Retina (tissue), 1 donor: ENCODE measurements at regions not wholly inside any gene's neighbourhood (a gene's known extent, or its start where the extent isn't known, plus 50 kb on each side); places are given as distances from the start of the nearest gene placed in this dataset.

Experiments
- DNase-seq: peaks from one replicate; pipeline ENCODE4 v3.0.0-alpha.2; 2016

- DNase-seq: no peak
These were observed 231.2 kb upstream of the TPRG1 start for GRCh38 chr3:188940573-188940932.

- no peak for DNase-seq
These were observed 230.7 kb upstream of the TPRG1 start for GRCh38 chr3:188941103-188941502.

GRCh38 chr3:188942191-188942590, 229.6 kb upstream of the TPRG1 start:
- no peak for DNase-seq

- DNase-seq: no peak
These were observed 228.2 kb upstream of the TPRG1 start for GRCh38 chr3:188943591-188943990.

DNA sequence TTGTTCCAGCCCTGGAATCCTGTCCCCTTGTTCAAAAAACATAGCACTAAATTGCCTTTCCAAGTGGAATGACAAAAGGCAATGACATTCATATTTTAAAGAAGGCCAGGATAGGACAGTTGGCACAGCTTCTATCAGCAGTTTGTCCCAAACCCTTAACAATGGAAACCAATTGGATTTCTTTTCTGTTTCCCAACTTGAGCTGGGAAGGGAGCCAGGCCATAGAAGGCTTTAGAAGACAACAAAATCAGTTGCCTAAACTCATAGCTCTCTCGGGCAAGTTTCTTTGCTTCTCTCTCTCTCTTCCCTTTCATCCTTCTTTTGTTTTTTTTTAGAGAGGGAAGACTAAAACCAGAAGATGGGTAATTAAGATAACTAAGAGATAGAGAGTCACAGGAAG, 227.7 kb upstream of the TPRG1 start:
- DNase-seq: no peak

DNA sequence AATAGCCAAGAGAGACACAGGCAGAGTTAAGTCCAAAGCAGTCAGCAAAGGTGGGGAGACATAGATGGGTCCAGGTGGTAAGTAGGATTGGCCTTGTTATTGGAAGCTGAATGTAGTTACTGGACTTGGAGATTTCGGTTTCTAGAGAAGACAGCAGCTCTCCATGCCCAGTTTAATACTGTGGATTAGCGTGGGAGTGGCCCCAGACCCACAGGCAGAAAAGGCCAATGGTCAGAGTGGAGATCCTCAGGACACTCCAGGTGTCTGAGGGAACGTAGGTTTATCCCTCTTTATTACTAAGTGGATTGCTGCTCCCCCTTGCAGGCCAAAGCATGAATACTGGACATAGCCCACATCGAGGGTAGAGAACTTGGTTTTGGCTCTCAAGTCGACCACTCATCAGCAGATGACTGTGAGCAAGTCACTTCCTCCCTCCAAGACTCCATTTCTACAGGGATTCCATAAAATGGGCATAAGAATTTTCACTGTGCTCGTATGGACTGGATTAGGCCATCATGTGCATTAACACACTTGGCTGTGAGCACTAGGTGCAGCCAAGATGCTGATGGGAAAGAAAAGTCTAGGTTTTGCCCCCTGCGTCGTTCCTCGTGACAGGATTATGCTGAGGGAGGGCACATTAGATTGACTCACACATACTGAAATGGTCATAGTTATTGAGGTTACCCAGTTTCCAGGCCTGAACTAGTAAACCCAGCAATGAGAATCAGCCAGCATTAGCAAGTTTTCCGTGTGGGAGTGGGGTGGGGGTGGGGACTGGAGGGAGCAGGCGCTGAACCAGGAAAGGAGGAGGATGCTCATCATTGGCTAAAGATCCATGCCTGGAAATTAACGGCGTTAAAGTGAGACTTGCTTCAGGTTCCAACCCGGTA, 225.2 kb upstream of the TPRG1 start:
- no peak for DNase-seq

DNA sequence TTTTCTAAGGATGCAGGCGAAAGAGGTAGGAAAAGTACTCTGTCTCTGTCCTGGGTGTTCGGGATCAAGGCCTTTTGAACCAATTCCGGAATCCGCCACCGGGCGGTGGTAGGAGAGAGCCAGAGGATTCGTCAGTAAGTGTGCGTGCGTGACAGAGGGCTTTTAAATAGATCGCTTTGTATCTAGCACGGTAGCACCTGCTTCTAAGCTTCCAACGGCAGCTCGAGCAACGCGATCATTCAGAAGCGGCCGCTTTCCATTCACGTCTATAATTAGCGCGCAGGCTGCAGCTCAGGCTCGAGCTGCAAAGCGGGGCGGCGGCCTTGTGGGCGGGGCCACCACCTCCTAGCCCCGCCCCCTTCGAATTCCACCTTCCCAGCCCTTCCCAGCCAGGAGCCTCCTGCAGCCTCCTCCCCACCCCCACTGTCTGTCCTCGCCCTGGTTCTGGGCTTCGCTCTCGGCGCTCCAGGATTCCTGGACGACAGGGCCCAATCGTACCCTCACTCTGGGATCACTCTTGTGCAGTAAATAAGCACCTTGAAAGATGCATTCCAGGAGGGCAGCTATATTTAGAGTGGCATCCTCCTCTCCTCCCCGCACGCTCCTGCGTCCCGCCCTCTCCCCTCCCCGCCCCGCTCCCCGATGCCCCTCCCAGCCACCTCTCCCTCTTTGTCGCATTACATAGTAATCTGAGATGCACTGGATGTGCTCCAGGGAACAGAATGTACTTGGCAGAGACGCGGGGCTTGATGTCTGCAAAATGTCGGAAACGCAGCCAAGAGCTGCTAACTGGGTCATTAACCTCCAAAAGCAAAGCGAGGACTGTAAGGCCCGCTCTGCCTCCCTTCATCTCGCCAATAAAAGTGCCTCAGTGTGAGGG, 224.1 kb upstream of the TPRG1 start:
- DNase-seq: peak; percentile 96

DNA sequence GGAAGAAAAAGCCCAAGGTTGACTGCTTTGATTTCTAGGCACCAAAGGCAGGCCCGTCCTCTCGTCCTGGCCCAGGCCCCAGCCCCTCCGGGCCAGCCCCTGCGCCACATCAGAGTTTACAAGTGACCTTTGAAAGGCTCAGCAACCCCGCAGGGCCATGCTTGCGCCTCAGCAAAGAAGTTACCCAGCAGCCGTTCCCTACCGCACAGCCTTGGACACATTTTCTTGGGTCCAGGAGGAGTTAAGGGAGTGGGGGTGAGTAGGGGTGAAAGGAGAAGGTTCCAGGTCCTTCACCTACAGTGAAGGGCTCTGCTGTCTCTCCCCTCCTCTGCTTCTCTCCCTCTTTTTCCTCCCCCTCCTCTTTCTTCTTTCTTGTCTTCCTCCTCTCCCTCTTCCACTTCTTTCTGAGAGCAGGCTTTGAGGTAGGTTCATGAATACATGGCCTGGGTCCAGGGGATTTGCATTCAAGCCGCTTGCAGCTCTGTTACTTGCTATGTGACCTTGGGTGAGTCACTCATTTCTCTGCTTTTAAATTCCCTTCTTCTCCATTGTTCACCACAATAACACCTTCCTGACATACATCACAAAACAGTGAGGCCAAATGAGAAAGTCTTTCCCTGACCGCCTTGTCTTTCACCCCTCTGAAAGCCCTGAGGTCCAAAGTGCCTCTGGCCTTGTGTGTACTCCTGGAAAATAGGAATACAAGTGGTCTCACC, 223.3 kb upstream of the TPRG1 start:
- DNase-seq: no peak

GRCh38 chr3:188948997-188949389, 222.8 kb upstream of the TPRG1 start:
- DNase-seq: no peak

GRCh38 chr3:188949456-188949855, 222.3 kb upstream of the TPRG1 start:
- no peak for DNase-seq

- DNase-seq: no peak
These were observed 221.8 kb upstream of the TPRG1 start for GRCh38 chr3:188949996-188950395.

DNA sequence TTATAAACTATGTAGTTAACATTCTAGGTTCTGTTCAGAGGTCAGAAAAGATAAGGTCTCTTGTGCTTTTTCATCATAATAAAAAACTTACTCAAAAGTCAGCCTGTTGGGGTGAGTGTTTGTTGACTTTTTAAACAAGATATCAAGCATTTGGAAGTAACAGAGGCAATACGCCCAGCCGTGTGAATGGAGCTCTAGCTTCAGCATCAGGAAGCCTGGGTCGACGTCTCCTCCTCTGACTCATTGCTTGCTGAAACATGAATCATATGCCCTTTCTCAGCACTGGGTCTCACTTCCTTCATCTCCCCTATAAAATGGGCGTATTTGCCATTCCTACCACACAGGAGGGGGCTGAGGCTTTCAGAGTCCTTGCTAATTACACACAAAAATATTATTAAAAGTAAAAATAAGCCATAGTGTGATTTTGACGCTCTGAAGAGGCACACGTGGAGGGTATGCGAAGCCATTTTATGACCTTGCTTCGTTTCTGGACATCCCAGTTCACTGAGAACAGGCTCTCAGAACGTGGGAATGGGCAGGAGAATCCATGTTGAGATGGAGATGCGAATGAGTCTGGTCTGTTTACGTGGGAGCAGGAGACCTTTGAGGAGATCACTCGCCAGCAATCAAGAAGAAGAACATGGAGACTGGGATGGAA, 220.8 kb upstream of the TPRG1 start:
- no peak for DNase-seq

- no peak for DNase-seq
These were observed 220.0 kb upstream of the TPRG1 start for GRCh38 chr3:188951734-188952133.

- DNase-seq: peak; percentile 81
These were observed 217.1 kb upstream of the TPRG1 start for GRCh38 chr3:188954590-188955208.

DNA sequence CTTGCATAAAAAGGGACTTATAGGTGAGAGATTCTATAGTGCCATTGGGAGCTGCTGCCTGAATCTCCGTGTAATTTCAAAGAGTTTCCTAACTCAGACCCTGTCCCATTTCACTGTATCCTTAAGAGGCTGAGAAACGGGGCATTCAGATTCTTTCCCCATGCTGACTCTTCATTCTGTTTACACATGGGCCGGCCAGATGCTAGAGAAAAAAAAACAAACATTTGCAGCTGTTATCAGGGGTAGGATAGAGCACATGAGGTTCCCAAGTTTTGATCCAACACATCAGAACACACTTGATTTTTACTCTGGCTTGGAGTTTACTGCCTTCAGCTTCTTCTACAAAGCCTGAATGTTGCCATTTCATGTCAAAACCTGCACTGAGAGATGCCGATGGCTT, 215.9 kb upstream of the TPRG1 start:
- no peak for DNase-seq

GRCh38 chr3:188956839-188957489, 214.8 kb upstream of the TPRG1 start:
- DNase-seq: peak; percentile 34

GRCh38 chr3:188959013-188959412, 212.8 kb upstream of the TPRG1 start:
- no peak for DNase-seq

GRCh38 chr3:188962253-188963247, 209.2 kb upstream of the TPRG1 start:
- DNase-seq: no peak

DNA sequence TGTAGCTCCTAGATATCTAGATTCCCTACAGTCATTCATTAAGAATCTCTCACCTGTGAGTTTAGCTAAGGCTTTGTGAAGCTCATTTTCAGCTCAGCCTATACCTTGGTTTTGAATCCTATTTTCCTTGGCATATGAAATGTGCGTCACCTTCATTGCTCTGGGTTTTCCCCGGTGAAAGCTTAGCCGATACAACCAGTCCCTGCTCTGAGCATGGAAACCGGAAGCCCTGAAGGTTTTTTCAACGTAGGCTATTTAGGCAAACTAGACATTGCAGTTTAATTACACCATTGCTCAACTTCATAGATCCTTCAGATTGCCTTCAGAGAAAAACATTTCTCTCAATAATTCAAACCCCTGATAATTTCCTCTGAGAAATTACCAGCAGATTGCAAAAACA, 206.8 kb upstream of the TPRG1 start:
- no peak for DNase-seq

DNA sequence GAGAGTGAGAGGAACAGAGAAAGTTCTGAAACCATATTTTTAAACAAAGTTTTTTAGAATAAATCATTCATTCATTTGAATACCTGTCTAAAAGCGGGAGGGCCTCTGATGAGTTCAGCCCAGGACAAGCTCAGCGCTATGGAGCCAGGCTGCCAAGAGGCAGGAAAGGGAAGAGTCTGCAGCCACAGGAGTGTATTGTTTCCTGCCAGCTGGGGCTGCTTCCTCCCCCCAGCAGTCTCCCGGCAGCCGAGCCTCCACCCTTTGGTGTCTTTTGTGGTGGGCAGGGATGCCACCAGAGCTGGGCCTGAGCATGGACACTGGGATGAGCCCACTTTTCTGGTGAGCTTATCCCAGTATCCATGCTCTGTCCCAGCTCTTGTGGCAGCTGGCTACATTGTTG, 199.5 kb upstream of the TPRG1 start:
- DNase-seq: no peak
